ENCODE measurements at regions not wholly inside any gene's neighbourhood (a gene's known extent, or its start where the extent isn't known, plus 50 kb on each side); places are given as distances from the start of the nearest gene placed in this dataset.

DNA sequence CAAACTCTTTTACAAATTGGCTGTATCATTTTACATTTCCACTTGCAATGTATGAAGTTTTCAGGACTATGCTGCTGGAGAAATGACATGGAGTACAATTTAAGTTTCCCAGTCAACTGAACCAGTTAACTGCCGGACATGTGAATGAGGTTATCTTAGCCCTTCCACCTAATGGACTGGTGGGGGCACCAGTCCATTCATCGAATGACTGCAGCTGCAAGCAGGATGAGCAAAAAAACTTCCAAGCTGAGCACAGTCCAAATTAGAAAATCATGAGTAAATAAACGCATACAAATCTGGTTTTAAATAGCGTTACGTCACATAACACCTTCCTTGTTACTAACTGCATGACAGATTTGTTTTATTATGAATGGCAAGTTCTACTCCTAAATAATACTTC lies 1131.5 kb downstream of the PCDH18 start:
- no peaks in the 10 kb centered on the region for H3K27me3 ChIP-seq
- DNase-seq, result no peak
- no peaks in the 10 kb centered on the region for H3K9me3 ChIP-seq
- no peaks in the 10 kb centered on the region for H3K36me3 ChIP-seq
- no peak overlapping the region for H3K4me3 ChIP-seq

DNA sequence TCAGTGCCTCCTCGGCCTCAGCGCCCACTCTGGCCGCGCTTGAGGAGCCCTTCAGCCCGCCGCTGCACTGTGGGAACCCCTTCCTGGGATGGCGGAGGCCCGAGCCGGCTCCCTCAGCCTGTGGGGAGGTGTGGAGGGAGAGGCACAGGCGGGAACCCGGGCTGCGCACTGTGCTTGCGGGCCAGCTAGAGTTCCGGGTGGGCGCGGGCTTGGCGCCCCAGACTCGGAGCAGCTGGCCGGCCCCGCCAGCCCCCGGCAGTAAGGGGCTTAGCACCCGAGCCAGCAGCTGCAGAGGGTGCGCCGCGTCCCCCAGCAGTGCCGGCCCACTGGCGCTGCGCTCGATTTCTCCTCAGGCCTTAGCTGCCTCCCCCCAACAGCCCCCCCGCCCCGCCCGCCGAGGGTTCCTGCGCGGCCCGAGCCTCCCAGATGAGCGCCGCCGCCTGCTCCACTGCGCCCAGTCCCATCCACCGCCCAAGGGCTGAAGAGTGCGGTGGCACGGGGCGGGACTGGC lies 1137.0 kb downstream of the PCDH18 start:
- Histone ChIP-seq H3K4me3 (no peak overlapping the region), H3K36me3 (no peaks in the 10 kb centered on the region), H3K9me3 (no peaks in the 10 kb centered on the region), H3K27me3 (no peaks in the 10 kb centered on the region)
- DNase-seq, result no peak

DNA sequence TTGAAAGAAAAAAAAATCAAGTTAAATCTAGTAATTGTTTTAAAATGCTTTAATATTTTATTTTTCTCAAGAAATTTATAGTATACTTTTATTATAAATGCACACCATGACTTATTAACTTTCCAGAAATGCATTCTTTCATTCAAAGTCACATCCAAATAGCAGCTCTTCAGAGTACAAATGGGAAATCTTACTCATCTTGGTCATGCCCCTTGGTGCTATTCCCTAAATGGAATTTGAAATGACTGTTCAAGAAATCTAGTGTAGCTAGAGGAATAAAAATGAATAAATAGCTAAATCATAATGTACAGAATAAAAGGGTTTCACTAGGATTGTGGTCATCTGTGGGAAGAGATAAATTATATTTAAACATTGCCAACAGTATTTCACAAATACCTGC lies 1139.7 kb downstream of the PCDH18 start:
- Histone ChIP-seq H3K4me3 (no peak overlapping the region), H3K9me3 (no peaks in the 10 kb centered on the region), H3K36me3 (no peaks in the 10 kb centered on the region), H3K27me3 (no peaks in the 10 kb centered on the region)
- no peak for DNase-seq

GRCh38 chr4:136390824-136391223 lies 1141.5 kb downstream of the PCDH18 start:
- no peak for DNase-seq
- Histone ChIP-seq H3K27me3 (no peaks in the 10 kb centered on the region), H3K36me3 (no peaks in the 10 kb centered on the region)

GRCh38 chr4:136383082-136383481 lies 1149.2 kb downstream of the PCDH18 start:
- no peak overlapping the region for H3K4me3 ChIP-seq
- H3K36me3 ChIP-seq, result no peaks in the 10 kb centered on the region
- no peaks in the 10 kb centered on the region for H3K9me3 ChIP-seq
- no peak for DNase-seq
- no peaks in the 10 kb centered on the region for H3K27me3 ChIP-seq

More at GRCh38 chr4:136390824-136391223, 1141.5 kb downstream of the PCDH18 start:
- Histone ChIP-seq H3K4me3 (no peak overlapping the region), H3K9me3 (no peaks in the 10 kb centered on the region)

DNA sequence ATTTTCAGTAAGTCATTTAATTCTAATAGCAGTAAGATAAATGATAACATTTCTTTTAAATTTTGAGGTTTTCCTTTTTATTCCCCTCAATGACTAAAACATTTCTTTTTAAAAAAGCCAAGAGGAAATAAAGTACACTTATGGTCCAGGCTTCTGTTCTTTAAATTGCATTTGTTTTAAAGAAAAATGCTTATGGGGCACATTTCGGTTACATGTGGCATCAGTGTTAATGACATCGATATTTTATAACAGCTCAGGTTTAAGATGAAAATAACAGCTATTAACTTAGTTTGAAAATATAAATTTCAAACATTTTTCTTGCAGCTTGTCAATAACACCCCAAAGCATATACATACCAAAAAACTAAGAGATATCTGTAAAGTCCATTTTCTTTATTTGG lies 1161.1 kb downstream of the PCDH18 start:
- DNase-seq, result no peak
- H3K4me3 ChIP-seq, result no peak overlapping the region
- H3K9me3 ChIP-seq, result no peaks in the 10 kb centered on the region
- no peaks in the 10 kb centered on the region for H3K27me3 ChIP-seq
- no peaks in the 10 kb centered on the region for H3K36me3 ChIP-seq

DNA sequence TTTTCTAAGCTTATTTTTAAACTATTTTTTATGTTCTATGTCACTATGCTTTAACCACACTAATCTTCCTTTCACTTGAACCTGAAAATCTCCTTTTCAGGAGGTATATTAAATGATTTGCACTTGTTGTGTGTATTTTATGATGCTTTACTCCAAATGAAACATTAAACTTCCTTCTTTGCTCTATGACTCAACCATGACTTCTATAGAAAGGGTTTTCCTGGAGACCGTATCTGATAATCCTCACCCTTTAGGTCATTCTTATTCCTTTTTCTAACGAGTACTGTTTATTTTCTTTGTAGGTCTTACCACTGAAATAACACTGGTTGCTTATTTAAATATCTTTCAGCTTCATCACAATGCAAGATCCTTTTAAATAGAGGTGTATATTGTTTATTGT lies 1163.2 kb downstream of the PCDH18 start:
- no peaks in the 10 kb centered on the region for H3K27me3 ChIP-seq
- no peak overlapping the region for H3K4me3 ChIP-seq
- DNase-seq, result no peak
- no peaks in the 10 kb centered on the region for H3K36me3 ChIP-seq
- H3K9me3 ChIP-seq, result no peaks in the 10 kb centered on the region

GRCh38 chr4:136357556-136357955 lies 1174.7 kb downstream of the PCDH18 start:
- no peaks in the 10 kb centered on the region for H3K27me3 ChIP-seq
- DNase-seq, result no peak
- H3K36me3 ChIP-seq, result no peaks in the 10 kb centered on the region
- no peaks in the 10 kb centered on the region for H3K9me3 ChIP-seq
- H3K4me3 ChIP-seq, result no peak overlapping the region

- no peak for DNase-seq
- no peaks in the 10 kb centered on the region for H3K27me3 ChIP-seq
- H3K36me3 ChIP-seq, result no peaks in the 10 kb centered on the region
- no peaks in the 10 kb centered on the region for H3K9me3 ChIP-seq
- no peak overlapping the region for H3K4me3 ChIP-seq
Measured at GRCh38 chr4:136355970-136356369, 1176.3 kb downstream of the PCDH18 start.

DNA sequence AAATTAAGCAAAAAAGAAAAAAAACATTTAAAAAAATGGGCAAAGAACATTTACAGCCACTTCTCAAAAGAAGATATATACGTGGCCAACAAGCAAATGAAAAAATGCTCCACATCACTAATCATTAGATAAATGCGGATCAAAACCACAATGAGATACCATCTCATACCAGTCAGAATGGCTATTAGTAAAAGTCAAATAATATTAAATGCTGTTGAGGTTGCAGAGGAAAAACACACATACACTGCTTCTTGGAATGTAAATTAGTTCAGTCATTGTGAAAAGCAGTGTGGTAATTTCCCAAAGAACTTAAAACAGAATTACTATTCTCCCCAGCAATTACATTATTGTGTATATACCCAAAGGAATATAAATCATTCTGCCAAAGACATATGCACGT lies 1189.0 kb downstream of the PCDH18 start:
- H3K27me3 ChIP-seq, result no peaks in the 10 kb centered on the region
- H3K4me3 ChIP-seq, result no peak overlapping the region
- DNase-seq, result no peak
- H3K36me3 ChIP-seq, result no peaks in the 10 kb centered on the region
- H3K9me3 ChIP-seq, result no peaks in the 10 kb centered on the region

DNA sequence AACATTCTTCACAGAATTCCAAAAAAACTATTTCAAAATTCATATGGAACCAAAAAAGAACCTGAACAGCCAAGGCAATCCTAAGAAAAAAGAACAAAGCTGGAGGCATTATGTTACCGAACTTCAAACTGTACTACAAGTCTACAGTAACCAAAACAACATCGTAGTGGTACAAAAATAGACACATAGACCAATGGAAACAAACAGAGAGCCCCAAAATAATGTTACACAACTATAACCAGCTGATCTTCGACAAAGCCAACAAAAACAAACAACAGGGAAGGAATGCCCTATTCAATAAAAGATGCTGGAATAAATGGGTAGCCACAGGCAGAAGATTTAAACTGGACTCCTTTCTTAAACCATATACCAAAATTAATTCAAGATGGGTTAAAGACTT lies 1189.6 kb downstream of the PCDH18 start:
- no peak overlapping the region for H3K4me3 ChIP-seq
- no peak for DNase-seq
- no peaks in the 10 kb centered on the region for H3K27me3 ChIP-seq
- no peaks in the 10 kb centered on the region for H3K9me3 ChIP-seq
- H3K36me3 ChIP-seq, result no peaks in the 10 kb centered on the region

DNA sequence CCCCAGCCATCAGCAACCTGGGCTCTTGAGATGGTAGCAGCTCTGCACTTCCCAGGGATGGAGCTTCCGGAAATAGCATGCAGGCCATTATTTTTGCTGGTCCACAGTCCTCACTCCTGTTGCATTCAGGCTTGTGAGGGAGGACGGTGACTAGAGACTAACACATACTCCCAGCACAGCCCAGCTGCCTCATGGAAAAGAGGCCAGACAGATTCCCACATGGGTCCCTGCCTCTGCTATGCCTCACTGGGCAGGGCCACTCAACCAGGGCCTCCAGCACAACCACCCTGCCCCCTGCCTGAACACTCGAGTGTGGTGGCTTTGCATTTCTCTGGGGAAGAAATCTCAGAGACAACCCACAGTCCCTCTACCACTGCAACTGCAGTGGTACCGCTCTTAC lies 1195.1 kb downstream of the PCDH18 start:
- H3K36me3 ChIP-seq, result no peaks in the 10 kb centered on the region
- no peaks in the 10 kb centered on the region for H3K27me3 ChIP-seq
- H3K9me3 ChIP-seq, result no peaks in the 10 kb centered on the region
- no peak for DNase-seq
- H3K4me3 ChIP-seq, result no peak overlapping the region

- no peaks in the 10 kb centered on the region for H3K9me3 ChIP-seq
Measured at GRCh38 chr4:136336479-136336878, 1195.8 kb downstream of the PCDH18 start.

GRCh38 chr4:136329042-136329662 lies 1203.1 kb downstream of the PCDH18 start:
- Histone ChIP-seq H3K4me3 (no peak overlapping the region), H3K27me3 (no peaks in the 10 kb centered on the region), H3K36me3 (no peaks in the 10 kb centered on the region), H3K9me3 (no peaks in the 10 kb centered on the region)
- no peak for DNase-seq

More at GRCh38 chr4:136336479-136336878, 1195.8 kb downstream of the PCDH18 start:
- no peak for DNase-seq
- Histone ChIP-seq H3K27me3 (no peaks in the 10 kb centered on the region), H3K4me3 (no peak overlapping the region), H3K36me3 (no peaks in the 10 kb centered on the region)

- Histone ChIP-seq H3K27me3 (no peaks in the 10 kb centered on the region), H3K36me3 (no peaks in the 10 kb centered on the region), H3K4me3 (no peak overlapping the region), H3K9me3 (no peaks in the 10 kb centered on the region)
- no peak for DNase-seq
Measured at GRCh38 chr4:136328131-136328530, 1204.2 kb downstream of the PCDH18 start.

- H3K36me3 ChIP-seq, result no peaks in the 10 kb centered on the region
- no peaks in the 10 kb centered on the region for H3K9me3 ChIP-seq
- DNase-seq, result no peak
- H3K27me3 ChIP-seq, result no peaks in the 10 kb centered on the region
- H3K4me3 ChIP-seq, result no peak overlapping the region
Measured at GRCh38 chr4:136320465-136320813, 1211.9 kb downstream of the PCDH18 start.

- Histone ChIP-seq H3K27me3 (no peaks in the 10 kb centered on the region), H3K4me3 (no peak overlapping the region), H3K36me3 (no peaks in the 10 kb centered on the region), H3K9me3 (no peaks in the 10 kb centered on the region)
- DNase-seq, result no peak
Measured at GRCh38 chr4:136319789-136320464, 1212.4 kb downstream of the PCDH18 start.

DNA sequence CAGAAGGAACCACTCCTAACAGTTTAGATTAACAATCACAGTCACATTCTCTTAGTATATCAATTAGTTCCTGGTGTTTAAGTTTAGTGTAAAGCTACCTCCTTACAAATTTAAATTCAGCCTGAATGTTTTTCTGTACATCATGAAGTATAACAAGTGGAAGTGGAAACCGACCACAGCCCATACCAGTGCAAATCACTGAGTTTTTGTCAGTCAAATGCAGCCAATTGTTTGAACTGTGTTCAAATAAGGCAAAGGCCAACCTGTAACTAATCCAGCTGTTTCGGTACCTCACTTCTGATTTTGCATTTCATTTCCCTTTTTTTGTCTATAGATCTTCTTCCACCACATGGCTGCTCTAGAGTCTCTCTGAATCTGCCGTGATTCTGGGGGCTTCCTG lies 1215.3 kb downstream of the PCDH18 start:
- no peaks in the 10 kb centered on the region for H3K36me3 ChIP-seq
- no peak for DNase-seq
- no peak overlapping the region for H3K4me3 ChIP-seq
- H3K9me3 ChIP-seq, result no peaks in the 10 kb centered on the region
- no peaks in the 10 kb centered on the region for H3K27me3 ChIP-seq

All from MG63 (cell line).